ENCODE measurements at regions not wholly inside any gene's neighbourhood (a gene's known extent, or its start where the extent isn't known, plus 50 kb on each side); places are given as distances from the start of the nearest gene placed in this dataset.

GRCh38 chr12:87849074-87849473 lies 180.1 kb downstream of the C12orf50 start:
- H3K36me3 Mint-ChIP-seq, result no peaks in the 10 kb centered on the region
- Histone ChIP-seq H3K4me3 (replicated peaks in 1 of 3; ENCODE audit: low read depth in 2 of 3, low read length in 3 of 3) (no peak overlapping the region), H2AFZ (ENCODE audit: insufficient read depth, low read depth, low read length, poor library complexity, severe bottlenecking) (no peak overlapping the region), H3K27ac (ENCODE audit: low read depth in 1 of 2, low read length in 2 of 2) (no peak overlapping the region), H3K4me1 (ENCODE audit: control insufficient read depth in 1 of 2, insufficient read depth in 2 of 2, low read length in 2 of 2) (no peaks in the 10 kb centered on the region), H3K27me3 (ENCODE audit: control insufficient read depth in 2 of 2, insufficient read depth in 2 of 2, low read length in 2 of 2) (no peaks in the 10 kb centered on the region), H3K36me3 (replicated peaks in 1 of 2; ENCODE audit: control insufficient read depth in 1 of 2, insufficient read depth in 2 of 2, low read length in 2 of 2) (no peaks in the 10 kb centered on the region), H3K9me3 (replicated peaks in 1 of 2; ENCODE audit: control insufficient read depth in 1 of 2, insufficient read depth in 1 of 2, low read length in 2 of 2) (no peaks in the 10 kb centered on the region), H4K20me1 (ENCODE audit: insufficient read depth, low read length) (no peaks in the 10 kb centered on the region), H3K4me2 (replicated peaks; ENCODE audit: extremely low read depth, low read length, poor library complexity, severe bottlenecking) (no peak overlapping the region), H3K79me2 (ENCODE audit: insufficient read depth, low read length) (no peaks in the 10 kb centered on the region), H3K9ac (ENCODE audit: insufficient read depth, low read length, poor library complexity, severe bottlenecking) (no peak overlapping the region)
- H3K27me3 Mint-ChIP-seq (ENCODE audit: low read depth in 3 of 3), result no peaks in the 10 kb centered on the region
- H3K27ac Mint-ChIP-seq, result no peak overlapping the region
- no peak overlapping the region for H3K4me3 Mint-ChIP-seq
- no peaks in the 10 kb centered on the region for H3K4me1 Mint-ChIP-seq
- intact Hi-C loops (cut with micrococcal nuclease), result no loop called here
- WGBS (ENCODE audit: insufficient coverage), result no CpG with 5 or more reads among the region's 2 CpGs
- H3K9me3 Mint-ChIP-seq, result no peaks in the 10 kb centered on the region
- DNase-seq, result no peak
- TF ChIP-seq CTCF (IDR thresholded peaks at IDR 0.05), result no peak

GRCh38 chr12:87848248-87848868 lies 180.8 kb downstream of the C12orf50 start:
- no peaks in the 10 kb centered on the region for H3K36me3 ChIP-seq (replicated peaks in 1 of 2; ENCODE audit: control insufficient read depth in 1 of 2, insufficient read depth in 2 of 2, low read length in 2 of 2)
- no peak overlapping the region for H3K4me3 Mint-ChIP-seq
- no peak overlapping the region for H3K4me3 ChIP-seq (replicated peaks in 1 of 3; ENCODE audit: low read depth in 2 of 3, low read length in 3 of 3)
- no peak overlapping the region for H3K4me2 ChIP-seq (replicated peaks; ENCODE audit: extremely low read depth, low read length, poor library complexity, severe bottlenecking)
- intact Hi-C loops (cut with micrococcal nuclease), result no loop called here
- no peak overlapping the region for H3K27ac ChIP-seq (ENCODE audit: low read depth in 1 of 2, low read length in 2 of 2)
- peak in 2 of 3 donors; percentile 14 to 26 for DNase-seq
- no peaks in the 10 kb centered on the region for H3K27me3 Mint-ChIP-seq (ENCODE audit: low read depth in 3 of 3)
- no peaks in the 10 kb centered on the region for H3K4me1 Mint-ChIP-seq
- no peaks in the 10 kb centered on the region for H3K27me3 ChIP-seq (ENCODE audit: control insufficient read depth in 2 of 2, insufficient read depth in 2 of 2, low read length in 2 of 2)
- no peak overlapping the region for H2AFZ ChIP-seq (ENCODE audit: insufficient read depth, low read depth, low read length, poor library complexity, severe bottlenecking)
- TF ChIP-seq CTCF (IDR thresholded peaks at IDR 0.05), result peak; percentile 89
- H3K36me3 Mint-ChIP-seq, result no peaks in the 10 kb centered on the region
- no peaks in the 10 kb centered on the region for H3K79me2 ChIP-seq (ENCODE audit: insufficient read depth, low read length)
- no peaks in the 10 kb centered on the region for H4K20me1 ChIP-seq (ENCODE audit: insufficient read depth, low read length)
- H3K9me3 Mint-ChIP-seq, result no peaks in the 10 kb centered on the region
- H3K27ac Mint-ChIP-seq, result no peak overlapping the region
- no CpG with 5 or more reads among the region's 2 CpGs for WGBS (ENCODE audit: insufficient coverage)
- no peaks in the 10 kb centered on the region for H3K4me1 ChIP-seq (ENCODE audit: control insufficient read depth in 1 of 2, insufficient read depth in 2 of 2, low read length in 2 of 2)
- no peak overlapping the region for H3K9ac ChIP-seq (ENCODE audit: insufficient read depth, low read length, poor library complexity, severe bottlenecking)
- no peaks in the 10 kb centered on the region for H3K9me3 ChIP-seq (replicated peaks in 1 of 2; ENCODE audit: control insufficient read depth in 1 of 2, insufficient read depth in 1 of 2, low read length in 2 of 2)

Measured in CD14-positive monocyte (primary cell).